HepG2 (cell line): ENCODE measurements at regions not wholly inside any gene's neighbourhood (a gene's known extent, or its start where the extent isn't known, plus 50 kb on each side); places are given as distances from the start of the nearest gene placed in this dataset.
"Not testable (repeated sequence)": the region's sequence is repeated elsewhere in the genome, so short reads cannot be mapped to it uniquely, and the experiment has no call there.

Experiments
- ATAC-seq: fragments of 200-7000 bp; cut with Tn5 transposase; 3 replicates; pipeline ENCODE4 v1.9.1; 2020; ENCODE audit warnings: mild to moderate bottlenecking, moderate library complexity
- BruUV-seq: library from RNA; stranded (reverse); fragments of 400-500 nt; replicated peaks from 2 replicates; lab custom pipeline; 2021; lab: Mats Ljungman, UMichigan
- CTCF ChIA-PET: fragments of 300-600 bp; formaldehyde crosslinking; extraction: SDS; loops from one replicate; lab custom pipeline; 2021; ENCODE audit warnings: low total read pairs, inconsistent platforms, low intra/inter-chr PET ratio; lab: Yijun Ruan, JAX
- POLR2A ChIA-PET: fragments of 350-600 bp; sonication (Branson Sonifier 250); formaldehyde crosslinking; loops from one replicate; lab custom pipeline; 2020; ENCODE audit warnings: antibody characterized with exemption, inconsistent platforms; lab: Yijun Ruan, JAX
- DNase-seq: peaks from one replicate; pipeline ENCODE4 v3.0.0-alpha.2; 2015; ENCODE audit warnings: low spot score
- FAIRE-seq: peaks from 3 replicates; lab custom pipeline; 2011; peaks lifted over from hg19 to GRCh38; lab: Jason Lieb, UNC
- H2AFZ ChIP-seq: one replicate; pipeline ENCODE4 v1.6.1; 2011; ENCODE audit warnings: low read length, inconsistent platforms
- H3K27ac ChIP-seq: fragments of 300-600 bp; 3 replicates; pipeline ENCODE4 v1.8.0; 2011; ENCODE audit warnings: mixed run types, mild to moderate bottlenecking, mixed read lengths, low read length, inconsistent platforms; ENCODE audit not compliant: insufficient read depth; ENCODE audit errors: extremely low read length
- H3K27me3 ChIP-seq, 2 experiments: fragments of 200-600 bp in 1 of 2; 2 replicates in 1 of 2; 3 replicates in 1 of 2; pipeline versions ENCODE4 v1.6.0 to v1.8.0; 2011; ENCODE audit warnings: low read length in 2 of 2, mild to moderate bottlenecking in 2 of 2, moderate library complexity in 2 of 2, inconsistent platforms in 1 of 2; ENCODE audit not compliant: insufficient read depth in 2 of 2, control insufficient read depth in 1 of 2
- H3K36me3 ChIP-seq, 2 experiments: fragments of 200-600 bp in 1 of 2; replicated peaks in 1 of 2; 2 replicates in 1 of 2; 3 replicates in 1 of 2; pipeline versions ENCODE4 v1.5.1 to v1.8.0; 2011; ENCODE audit warnings: low read length in 2 of 2, inconsistent platforms in 1 of 2; ENCODE audit not compliant: insufficient read depth in 2 of 2, control insufficient read depth in 1 of 2
- H3K4me1 ChIP-seq: 2 replicates; pipeline ENCODE4 v1.5.1; 2012; ENCODE audit warnings: low read length, inconsistent platforms; ENCODE audit not compliant: insufficient read depth
- H3K4me2 ChIP-seq: 2 replicates; pipeline ENCODE4 v1.6.0; 2011; ENCODE audit warnings: low read depth, low read length, inconsistent platforms
- H3K4me3 ChIP-seq, 3 experiments: fragments of 200-600 bp in 1 of 3; sonication (generic), shearing (Covaris generic) in 1 of 3; replicated peaks in 1 of 3; 2 replicates each; pipeline ENCODE4 v1.5.1; 2011 to 2016; ENCODE audit warnings: low read length in 3 of 3, inconsistent platforms in 2 of 3, low read depth in 2 of 3, mild to moderate bottlenecking in 2 of 3, control low read depth in 1 of 3, mixed read lengths in 1 of 3; ENCODE audit not compliant: insufficient read depth in 1 of 3
- H3K79me2 ChIP-seq: one replicate; pipeline ENCODE4 v1.6.1; 2011; ENCODE audit warnings: low read length, inconsistent platforms; ENCODE audit not compliant: insufficient read depth
- H3K9ac ChIP-seq: 2 replicates; pipeline ENCODE4 v1.6.0; 2011; ENCODE audit warnings: mild to moderate bottlenecking, low read depth, low read length, inconsistent platforms; ENCODE audit not compliant: insufficient read depth
- H3K9me3 ChIP-seq: 2 replicates; pipeline ENCODE4 v1.5.1; 2012; ENCODE audit warnings: mild to moderate bottlenecking, low read length
- H4K20me1 ChIP-seq: 2 replicates; pipeline ENCODE4 v1.6.0; 2011; ENCODE audit warnings: inconsistent platforms, mild to moderate bottlenecking, low read length, moderate library complexity; ENCODE audit not compliant: insufficient read depth
- RAD21 ChIP-seq: fragments of 450-650 bp; formaldehyde crosslinking; IDR thresholded peaks from 2 replicates; pipeline ENCODE4 v1.5.0; 2020; ENCODE audit warnings: mild to moderate bottlenecking
- SMC3 ChIP-seq: IDR thresholded peaks from 2 replicates; pipeline ENCODE4 v1.6.1; 2011; ENCODE audit warnings: low read length, improper control_type of control experiment
- STAG1 ChIP-seq: sonication (generic); formaldehyde crosslinking; IDR thresholded peaks from 2 replicates; pipeline ENCODE4 v1.4.0; 2020; ENCODE audit warnings: missing genetic modification reagents
- ZNF660 ChIP-seq: sonication (generic); formaldehyde crosslinking; IDR thresholded peaks from 2 replicates; pipeline ENCODE4 v1.5.1; 2020; ENCODE audit warnings: mild to moderate bottlenecking, low read depth, missing genetic modification reagents, borderline replicate concordance
- WGBS: methylation state at CpG from one replicate; pipeline ENCODE4 v1.1.6; 2017; ENCODE audit warnings: low lambda C conversion rate; 5-methylcytosine and 5-hydroxymethylcytosine counted together
- in situ Hi-C: cut with HindIII; loops from 2 replicates; pipeline ENCODE4 v1.10.0; 2017; ENCODE audit warnings: low pct_unique_long_range_greater_than_20kb; ENCODE audit not compliant: extremely low pct_ligation_motif_present
- intact Hi-C: fragments of 100-400 bp; cut with micrococcal nuclease; formaldehyde crosslinking; loops from one replicate; pipeline ENCODE4 v1.10.0; 2022; ENCODE audit not compliant: unreplicated experiment
- TF ChIP-seq, protein P1 (sequence below): sonication (generic); formaldehyde crosslinking; IDR thresholded peaks from 2 replicates; pipeline ENCODE4 v1.5.0; 2020; ENCODE audit warnings: mild to moderate bottlenecking, missing genetic modification reagents, moderate library complexity
- TF ChIP-seq, protein P2 (sequence below): sonication (generic); formaldehyde crosslinking; IDR thresholded peaks from 2 replicates; pipeline ENCODE4 v1.4.0; 2020; ENCODE audit warnings: missing genetic modification reagents, borderline replicate concordance

DNA sequence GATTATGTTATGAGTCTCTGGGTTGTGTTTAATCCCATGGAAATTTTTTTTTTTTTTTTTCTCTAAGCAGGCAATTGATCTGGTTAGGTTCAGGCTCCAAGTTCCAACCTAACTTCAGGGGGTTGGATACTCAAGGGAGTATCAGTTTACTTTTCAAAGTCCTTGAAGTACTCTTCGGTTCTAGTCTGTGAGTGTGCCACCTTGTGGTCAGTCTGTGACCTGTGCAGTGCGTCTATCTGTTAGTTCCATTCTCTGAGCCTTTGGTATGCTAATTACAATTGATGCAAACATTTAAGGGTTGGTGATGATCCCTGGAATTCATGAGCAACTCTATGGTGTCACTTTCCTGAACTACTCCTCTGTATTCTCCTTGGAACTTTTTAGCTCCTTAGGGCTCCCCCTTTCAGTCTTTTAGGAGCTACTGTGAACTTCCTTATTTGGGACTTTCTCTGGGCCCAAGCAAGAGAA lies 342.0 kb downstream of the SOX4 start:
- TF ChIP-seq SMC3: peak; percentile 60; the same call in 1 of the 2 replicates
- peak; percentile 66 for TF ChIP-seq STAG1
- TF ChIP-seq, protein P1, sequence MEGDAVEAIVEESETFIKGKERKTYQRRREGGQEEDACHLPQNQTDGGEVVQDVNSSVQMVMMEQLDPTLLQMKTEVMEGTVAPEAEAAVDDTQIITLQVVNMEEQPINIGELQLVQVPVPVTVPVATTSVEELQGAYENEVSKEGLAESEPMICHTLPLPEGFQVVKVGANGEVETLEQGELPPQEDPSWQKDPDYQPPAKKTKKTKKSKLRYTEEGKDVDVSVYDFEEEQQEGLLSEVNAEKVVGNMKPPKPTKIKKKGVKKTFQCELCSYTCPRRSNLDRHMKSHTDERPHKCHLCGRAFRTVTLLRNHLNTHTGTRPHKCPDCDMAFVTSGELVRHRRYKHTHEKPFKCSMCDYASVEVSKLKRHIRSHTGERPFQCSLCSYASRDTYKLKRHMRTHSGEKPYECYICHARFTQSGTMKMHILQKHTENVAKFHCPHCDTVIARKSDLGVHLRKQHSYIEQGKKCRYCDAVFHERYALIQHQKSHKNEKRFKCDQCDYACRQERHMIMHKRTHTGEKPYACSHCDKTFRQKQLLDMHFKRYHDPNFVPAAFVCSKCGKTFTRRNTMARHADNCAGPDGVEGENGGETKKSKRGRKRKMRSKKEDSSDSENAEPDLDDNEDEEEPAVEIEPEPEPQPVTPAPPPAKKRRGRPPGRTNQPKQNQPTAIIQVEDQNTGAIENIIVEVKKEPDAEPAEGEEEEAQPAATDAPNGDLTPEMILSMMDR (CRISPR knock-in tag): peak; percentile 58
- no peak for TF ChIP-seq ZNF660
- no peak for TF ChIP-seq RAD21
- no TSS peak for BruUV-seq
- ChIA-PET CTCF (interaction anchor here (1.2 kb wide), 1 partner anchor 1371 kb away, joined by 7 read pairs; no protein-coding TSS in a partner anchor), POLR2A (no interaction called here)
- DNase-seq: peak; percentile 36
- Histone ChIP-seq H3K4me3 (no peak overlapping the region), H3K36me3 (no peaks in the 10 kb centered on the region), H3K27me3 (no peaks in the 10 kb centered on the region), H3K27ac (no peak overlapping the region), H3K79me2 (no peaks in the 10 kb centered on the region), H3K4me2 (no peak overlapping the region), H2AFZ (no peak overlapping the region), H4K20me1 (no peaks in the 10 kb centered on the region), H3K9ac (no peak overlapping the region), H3K9me3 (no peaks in the 10 kb centered on the region), H3K4me1 (no peaks in the 10 kb centered on the region)
- peak; percentile 87 for ATAC-seq
- peak; percentile 43 for FAIRE-seq
- intact Hi-C loops: loop anchor here (2.0 to 5.0 kb wide), 2 partner anchors 341 to 892 kb away; no protein-coding TSS in a partner anchor
- in situ Hi-C loops: loop anchor here (10.0 to 25.0 kb wide), 2 partner anchors 1048 to 1371 kb away; no protein-coding TSS in a partner anchor
- 3% methylated on average over 2 of the region's 2 CpGs for WGBS

DNA sequence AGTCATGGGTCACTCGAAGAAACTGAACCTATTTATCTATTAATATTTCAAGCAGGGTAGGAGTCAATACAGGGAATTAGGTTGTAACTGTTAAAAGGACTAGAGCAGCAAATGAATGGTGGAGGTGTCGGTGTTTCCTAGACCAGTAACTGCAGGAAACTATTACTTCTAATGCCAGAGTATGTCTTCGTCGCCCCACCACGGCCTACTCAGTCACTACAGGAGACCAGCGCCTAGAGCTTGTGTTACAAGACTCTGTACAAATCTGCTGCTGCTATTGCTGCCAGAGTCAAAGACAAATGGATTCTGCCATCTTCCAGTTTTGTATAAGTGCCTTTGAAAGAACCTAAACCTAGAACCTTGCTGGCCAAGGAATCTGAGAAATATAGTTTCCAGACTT lies 343.9 kb downstream of the SOX4 start:
- no peak overlapping the region for H3K9ac ChIP-seq
- no peak overlapping the region for H3K4me2 ChIP-seq
- TF ChIP-seq STAG1: peak; percentile 29
- TF ChIP-seq, protein P2, sequence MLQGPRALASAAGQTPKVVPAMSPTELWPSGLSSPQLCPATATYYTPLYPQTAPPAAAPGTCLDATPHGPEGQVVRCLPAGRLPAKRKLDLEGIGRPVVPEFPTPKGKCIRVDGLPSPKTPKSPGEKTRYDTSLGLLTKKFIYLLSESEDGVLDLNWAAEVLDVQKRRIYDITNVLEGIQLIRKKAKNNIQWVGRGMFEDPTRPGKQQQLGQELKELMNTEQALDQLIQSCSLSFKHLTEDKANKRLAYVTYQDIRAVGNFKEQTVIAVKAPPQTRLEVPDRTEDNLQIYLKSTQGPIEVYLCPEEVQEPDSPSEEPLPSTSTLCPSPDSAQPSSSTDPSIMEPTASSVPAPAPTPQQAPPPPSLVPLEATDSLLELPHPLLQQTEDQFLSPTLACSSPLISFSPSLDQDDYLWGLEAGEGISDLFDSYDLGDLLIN (CRISPR knock-in tag): no peak
- CTCF ChIA-PET: no interaction called here
- POLR2A ChIA-PET: no interaction called here
- no peak overlapping the region for H2AFZ ChIP-seq
- 44% methylated on average over 6 of the region's 6 CpGs for WGBS
- H3K36me3 ChIP-seq: no peaks in the 10 kb centered on the region
- no peak overlapping the region for H3K27ac ChIP-seq
- no peaks in the 10 kb centered on the region for H3K4me1 ChIP-seq
- H3K79me2 ChIP-seq: no peaks in the 10 kb centered on the region
- ATAC-seq (peak; percentile 67), FAIRE-seq (no peak), DNase-seq (no peak)
- no peaks in the 10 kb centered on the region for H3K27me3 ChIP-seq
- intact Hi-C loops (loop anchor here (5.0 kb wide), 1 partner anchor 890 kb away; no protein-coding TSS in a partner anchor), in situ Hi-C loops (loop anchor here (10.0 to 25.0 kb wide), 2 partner anchors 1050 to 1373 kb away; no protein-coding TSS in a partner anchor)
- H4K20me1 ChIP-seq: no peaks in the 10 kb centered on the region
- H3K4me3 ChIP-seq: no peak overlapping the region
- BruUV-seq: no TSS peak
- no peaks in the 10 kb centered on the region for H3K9me3 ChIP-seq

DNA sequence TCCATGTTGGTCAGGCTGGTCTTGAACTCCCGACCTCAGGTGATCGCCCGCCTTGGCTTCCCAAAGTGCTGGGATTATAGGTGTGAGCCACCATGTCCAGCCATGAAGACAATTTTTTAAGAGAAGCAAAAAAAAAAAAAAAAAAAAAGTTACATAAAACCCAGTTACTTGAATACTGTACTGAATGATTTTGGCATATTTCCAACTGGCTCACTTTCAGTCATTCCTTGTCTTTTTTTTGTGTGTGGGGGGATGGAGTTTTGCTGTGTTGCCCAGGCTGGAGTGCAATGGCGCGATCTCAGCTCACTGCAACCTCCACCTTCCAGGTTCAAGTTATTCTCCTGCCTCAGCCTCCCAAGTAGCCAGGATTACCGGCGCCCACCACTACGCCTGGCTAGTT lies 345.5 kb downstream of the SOX4 start:
- ATAC-seq, CTCF ChIA-PET, POLR2A ChIA-PET: not testable (repeated sequence)

More for the DNA sequence above, 345.5 kb downstream of the SOX4 start:
- DNase-seq, H3K27me3 ChIP-seq, H4K20me1 ChIP-seq, H3K9me3 ChIP-seq, H2AFZ ChIP-seq, H3K27ac ChIP-seq, H3K79me2 ChIP-seq, FAIRE-seq, H3K4me1 ChIP-seq, H3K9ac ChIP-seq, H3K36me3 ChIP-seq, H3K4me3 ChIP-seq, H3K4me2 ChIP-seq, BruUV-seq: not testable (repeated sequence)
- intact Hi-C loops (loop anchor here (5.0 kb wide), 1 partner anchor 888 kb away; no protein-coding TSS in a partner anchor), in situ Hi-C loops (loop anchor here (10.0 to 25.0 kb wide), 2 partner anchors 1052 to 1374 kb away; no protein-coding TSS in a partner anchor)
- WGBS: 76% methylated on average over 8 of the region's 8 CpGs
